ENCODE measurements at regions not wholly inside any gene's neighbourhood (a gene's known extent, or its start where the extent isn't known, plus 50 kb on each side); places are given as distances from the start of the nearest gene placed in this dataset.

DNA sequence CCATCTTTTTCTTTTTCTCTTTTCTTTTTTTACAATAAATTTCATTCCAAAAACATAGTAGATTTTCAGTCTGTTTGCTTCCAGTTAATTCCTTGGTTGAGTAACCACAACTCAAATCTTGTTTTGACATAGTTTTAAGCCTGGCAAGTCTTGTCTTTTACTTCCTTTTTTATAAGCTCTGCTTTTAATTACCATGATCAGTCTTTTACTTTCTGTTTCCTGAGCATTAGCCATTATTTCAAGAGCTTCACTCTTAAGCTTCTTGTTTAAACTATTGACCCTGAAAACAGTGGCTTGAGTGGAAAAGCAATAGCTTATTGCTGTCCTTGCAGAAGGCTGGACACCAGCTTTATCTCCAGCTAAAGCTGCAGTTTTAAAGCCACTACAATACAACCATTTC is 1363.3 kb downstream of the MAT2B start:
- Histone ChIP-seq H3K27ac (ENCODE audit: insufficient read depth, low read length, poor library complexity, severe bottlenecking) (no peak overlapping the region), H3K9me3 (ENCODE audit: control insufficient read depth, low read length) (no peaks in the 10 kb centered on the region), H3K27me3 (replicated peaks; ENCODE audit: control insufficient read depth, insufficient read depth, low read length, poor library complexity, severe bottlenecking) (no peaks in the 10 kb centered on the region), H3K4me3 (ENCODE audit: insufficient read depth, low read depth, low read length, poor library complexity, severe bottlenecking) (no peak overlapping the region), H3K4me1 (ENCODE audit: control insufficient read depth, insufficient read depth, low read length, poor library complexity, severe bottlenecking) (no peaks in the 10 kb centered on the region), H3K36me3 (ENCODE audit: control insufficient read depth, insufficient read depth, low read length) (no peaks in the 10 kb centered on the region)
- DNase-seq = no peak

- Histone ChIP-seq H3K27me3 (replicated peaks; ENCODE audit: control insufficient read depth, insufficient read depth, low read length, poor library complexity, severe bottlenecking) (no peaks in the 10 kb centered on the region), H3K4me3 (ENCODE audit: insufficient read depth, low read depth, low read length, poor library complexity, severe bottlenecking) (no peak overlapping the region), H3K9me3 (ENCODE audit: control insufficient read depth, low read length) (no peaks in the 10 kb centered on the region), H3K4me1 (ENCODE audit: control insufficient read depth, insufficient read depth, low read length, poor library complexity, severe bottlenecking) (no peaks in the 10 kb centered on the region), H3K36me3 (ENCODE audit: control insufficient read depth, insufficient read depth, low read length) (no peaks in the 10 kb centered on the region), H3K27ac (ENCODE audit: insufficient read depth, low read length, poor library complexity, severe bottlenecking) (no peak overlapping the region)
- DNase-seq = no peak
These were observed 1363.9 kb downstream of the MAT2B start for GRCh38 chr5:164869325-164869724.

GRCh38 chr5:164876793-164877192 is 1371.4 kb downstream of the MAT2B start:
- Histone ChIP-seq H3K4me3 (ENCODE audit: insufficient read depth, low read depth, low read length, poor library complexity, severe bottlenecking) (no peak overlapping the region), H3K27ac (ENCODE audit: insufficient read depth, low read length, poor library complexity, severe bottlenecking) (no peak overlapping the region), H3K27me3 (replicated peaks; ENCODE audit: control insufficient read depth, insufficient read depth, low read length, poor library complexity, severe bottlenecking) (no peaks in the 10 kb centered on the region), H3K36me3 (ENCODE audit: control insufficient read depth, insufficient read depth, low read length) (no peaks in the 10 kb centered on the region), H3K4me1 (ENCODE audit: control insufficient read depth, insufficient read depth, low read length, poor library complexity, severe bottlenecking) (no peaks in the 10 kb centered on the region), H3K9me3 (ENCODE audit: control insufficient read depth, low read length) (no peaks in the 10 kb centered on the region)
- DNase-seq = no peak

GRCh38 chr5:164881442-164881841 is 1376.0 kb downstream of the MAT2B start:
- H3K9me3 ChIP-seq (ENCODE audit: control insufficient read depth, low read length) = no peaks in the 10 kb centered on the region
- H3K27me3 ChIP-seq (replicated peaks; ENCODE audit: control insufficient read depth, insufficient read depth, low read length, poor library complexity, severe bottlenecking) = no peaks in the 10 kb centered on the region
- no peaks in the 10 kb centered on the region for H3K36me3 ChIP-seq (ENCODE audit: control insufficient read depth, insufficient read depth, low read length)
- DNase-seq = no peak
- no peaks in the 10 kb centered on the region for H3K4me1 ChIP-seq (ENCODE audit: control insufficient read depth, insufficient read depth, low read length, poor library complexity, severe bottlenecking)
- no peak overlapping the region for H3K27ac ChIP-seq (ENCODE audit: insufficient read depth, low read length, poor library complexity, severe bottlenecking)
- H3K4me3 ChIP-seq (ENCODE audit: insufficient read depth, low read depth, low read length, poor library complexity, severe bottlenecking) = no peak overlapping the region

DNA sequence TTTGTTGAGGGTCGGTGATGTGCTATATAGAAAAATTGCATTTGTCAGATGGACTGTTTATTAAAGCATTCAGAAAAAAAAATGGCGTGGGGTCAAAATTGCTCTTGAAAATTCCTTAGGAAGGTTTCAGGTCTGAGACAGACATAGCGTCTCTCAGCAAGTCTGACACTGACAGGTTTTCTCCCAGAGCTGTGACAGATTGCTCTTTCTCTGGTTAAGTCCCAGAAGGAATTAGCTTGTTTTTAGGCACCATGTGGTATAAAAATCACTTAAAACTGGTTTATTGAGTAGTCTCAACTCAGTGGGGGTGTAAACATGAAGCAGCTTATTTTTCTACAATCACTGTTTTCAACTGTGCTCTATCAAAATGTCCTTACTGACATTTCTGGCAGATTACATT is 1379.8 kb downstream of the MAT2B start:
- no peak for DNase-seq
- no peaks in the 10 kb centered on the region for H3K4me1 ChIP-seq (ENCODE audit: control insufficient read depth, insufficient read depth, low read length, poor library complexity, severe bottlenecking)
- H3K9me3 ChIP-seq (ENCODE audit: control insufficient read depth, low read length) = no peaks in the 10 kb centered on the region
- no peaks in the 10 kb centered on the region for H3K36me3 ChIP-seq (ENCODE audit: control insufficient read depth, insufficient read depth, low read length)
- no peaks in the 10 kb centered on the region for H3K27me3 ChIP-seq (replicated peaks; ENCODE audit: control insufficient read depth, insufficient read depth, low read length, poor library complexity, severe bottlenecking)
- no peak overlapping the region for H3K27ac ChIP-seq (ENCODE audit: insufficient read depth, low read length, poor library complexity, severe bottlenecking)
- H3K4me3 ChIP-seq (ENCODE audit: insufficient read depth, low read depth, low read length, poor library complexity, severe bottlenecking) = no peak overlapping the region

GRCh38 chr5:164893071-164893470 is 1387.7 kb downstream of the MAT2B start:
- Histone ChIP-seq H3K9me3 (ENCODE audit: control insufficient read depth, low read length) (peaks cover 3% of the 10 kb centered on the region), H3K27me3 (replicated peaks; ENCODE audit: control insufficient read depth, insufficient read depth, low read length, poor library complexity, severe bottlenecking) (no peaks in the 10 kb centered on the region), H3K27ac (ENCODE audit: insufficient read depth, low read length, poor library complexity, severe bottlenecking) (no peak overlapping the region), H3K4me3 (ENCODE audit: insufficient read depth, low read depth, low read length, poor library complexity, severe bottlenecking) (no peak overlapping the region), H3K36me3 (ENCODE audit: control insufficient read depth, insufficient read depth, low read length) (no peaks in the 10 kb centered on the region), H3K4me1 (ENCODE audit: control insufficient read depth, insufficient read depth, low read length, poor library complexity, severe bottlenecking) (no peaks in the 10 kb centered on the region)
- no peak for DNase-seq

DNA sequence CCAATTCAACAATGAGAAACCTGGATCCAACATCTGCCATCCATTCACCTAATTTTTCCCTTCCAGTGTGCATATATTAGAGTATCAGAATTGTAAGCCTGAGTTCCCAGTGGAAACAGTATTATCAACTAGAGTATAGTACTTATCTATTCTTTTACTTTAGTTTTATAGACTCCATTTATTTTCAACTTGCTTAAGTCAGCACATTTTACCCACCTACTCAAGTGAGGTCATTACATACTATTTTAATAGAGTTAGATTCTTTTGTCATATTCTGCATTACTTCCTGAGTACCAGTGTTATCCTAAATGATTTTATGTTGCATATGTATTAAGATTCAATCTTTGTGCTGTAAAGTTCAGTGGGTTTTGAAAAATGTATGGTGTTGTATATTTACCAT is 1393.3 kb downstream of the MAT2B start:
- no peak overlapping the region for H3K27ac ChIP-seq (ENCODE audit: insufficient read depth, low read length, poor library complexity, severe bottlenecking)
- H3K27me3 ChIP-seq (replicated peaks; ENCODE audit: control insufficient read depth, insufficient read depth, low read length, poor library complexity, severe bottlenecking) = no peaks in the 10 kb centered on the region
- no peak overlapping the region for H3K4me3 ChIP-seq (ENCODE audit: insufficient read depth, low read depth, low read length, poor library complexity, severe bottlenecking)
- peaks cover 3% of the 10 kb centered on the region for H3K9me3 ChIP-seq (ENCODE audit: control insufficient read depth, low read length)
- no peaks in the 10 kb centered on the region for H3K4me1 ChIP-seq (ENCODE audit: control insufficient read depth, insufficient read depth, low read length, poor library complexity, severe bottlenecking)
- no peaks in the 10 kb centered on the region for H3K36me3 ChIP-seq (ENCODE audit: control insufficient read depth, insufficient read depth, low read length)
- DNase-seq = no peak

- H3K27me3 ChIP-seq (replicated peaks; ENCODE audit: control insufficient read depth, insufficient read depth, low read length, poor library complexity, severe bottlenecking) = no peaks in the 10 kb centered on the region
- DNase-seq = no peak
- H3K4me3 ChIP-seq (ENCODE audit: insufficient read depth, low read depth, low read length, poor library complexity, severe bottlenecking) = no peak overlapping the region
- no peak overlapping the region for H3K27ac ChIP-seq (ENCODE audit: insufficient read depth, low read length, poor library complexity, severe bottlenecking)
- H3K9me3 ChIP-seq (ENCODE audit: control insufficient read depth, low read length) = no peaks in the 10 kb centered on the region
- no peaks in the 10 kb centered on the region for H3K4me1 ChIP-seq (ENCODE audit: control insufficient read depth, insufficient read depth, low read length, poor library complexity, severe bottlenecking)
- H3K36me3 ChIP-seq (ENCODE audit: control insufficient read depth, insufficient read depth, low read length) = no peaks in the 10 kb centered on the region
These were observed 1404.3 kb downstream of the MAT2B start for GRCh38 chr5:164909673-164910072.

- no peak for DNase-seq
- no peaks in the 10 kb centered on the region for H3K9me3 ChIP-seq (ENCODE audit: control insufficient read depth, low read length)
- H3K4me1 ChIP-seq (ENCODE audit: control insufficient read depth, insufficient read depth, low read length, poor library complexity, severe bottlenecking) = no peaks in the 10 kb centered on the region
- no peak overlapping the region for H3K27ac ChIP-seq (ENCODE audit: insufficient read depth, low read length, poor library complexity, severe bottlenecking)
- H3K4me3 ChIP-seq (ENCODE audit: insufficient read depth, low read depth, low read length, poor library complexity, severe bottlenecking) = no peak overlapping the region
- H3K27me3 ChIP-seq (replicated peaks; ENCODE audit: control insufficient read depth, insufficient read depth, low read length, poor library complexity, severe bottlenecking) = no peaks in the 10 kb centered on the region
- no peaks in the 10 kb centered on the region for H3K36me3 ChIP-seq (ENCODE audit: control insufficient read depth, insufficient read depth, low read length)
These were observed 1416.3 kb downstream of the MAT2B start for GRCh38 chr5:164921722-164922121.

GRCh38 chr5:164934039-164934438 is 1428.6 kb downstream of the MAT2B start:
- no peak for DNase-seq
- H3K4me3 ChIP-seq (ENCODE audit: insufficient read depth, low read depth, low read length, poor library complexity, severe bottlenecking) = no peak overlapping the region
- no peaks in the 10 kb centered on the region for H3K27me3 ChIP-seq (replicated peaks; ENCODE audit: control insufficient read depth, insufficient read depth, low read length, poor library complexity, severe bottlenecking)

DNA sequence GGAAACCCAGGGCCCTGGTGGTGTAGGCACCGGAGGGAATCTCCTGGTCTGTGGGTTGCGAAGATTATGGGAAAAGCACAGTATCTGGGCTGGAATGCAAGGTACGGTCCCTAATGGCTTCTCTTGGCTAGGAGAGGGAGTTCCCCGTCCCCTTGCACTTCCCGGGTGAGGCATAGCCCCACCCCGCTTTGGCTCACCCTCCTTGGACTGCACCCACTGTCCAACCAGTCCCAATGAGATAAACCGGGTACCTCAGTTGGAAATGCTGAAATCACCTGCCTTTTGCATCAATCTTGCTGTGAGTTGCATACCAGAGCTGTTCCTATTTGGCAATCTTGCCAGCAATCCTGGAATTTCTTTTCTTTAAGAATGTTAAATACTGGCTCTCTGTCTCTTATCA is 1429.1 kb downstream of the MAT2B start:
- H3K27ac ChIP-seq (ENCODE audit: insufficient read depth, low read length, poor library complexity, severe bottlenecking) = no peak overlapping the region
- no peak overlapping the region for H3K4me3 ChIP-seq (ENCODE audit: insufficient read depth, low read depth, low read length, poor library complexity, severe bottlenecking)
- no peaks in the 10 kb centered on the region for H3K4me1 ChIP-seq (ENCODE audit: control insufficient read depth, insufficient read depth, low read length, poor library complexity, severe bottlenecking)
- H3K9me3 ChIP-seq (ENCODE audit: control insufficient read depth, low read length) = no peaks in the 10 kb centered on the region
- H3K36me3 ChIP-seq (ENCODE audit: control insufficient read depth, insufficient read depth, low read length) = no peaks in the 10 kb centered on the region
- no peaks in the 10 kb centered on the region for H3K27me3 ChIP-seq (replicated peaks; ENCODE audit: control insufficient read depth, insufficient read depth, low read length, poor library complexity, severe bottlenecking)
- DNase-seq = no peak

More at GRCh38 chr5:164934039-164934438, 1428.6 kb downstream of the MAT2B start:
- Histone ChIP-seq H3K4me1 (ENCODE audit: control insufficient read depth, insufficient read depth, low read length, poor library complexity, severe bottlenecking) (no peaks in the 10 kb centered on the region), H3K27ac (ENCODE audit: insufficient read depth, low read length, poor library complexity, severe bottlenecking) (no peak overlapping the region), H3K9me3 (ENCODE audit: control insufficient read depth, low read length) (no peaks in the 10 kb centered on the region), H3K36me3 (ENCODE audit: control insufficient read depth, insufficient read depth, low read length) (no peaks in the 10 kb centered on the region)

All from effector memory CD4-positive, alpha-beta T cell (primary cell).